Spinal cord (tissue), 9 donors: ENCODE measurements at regions not wholly inside any gene's neighbourhood (a gene's known extent, or its start where the extent isn't known, plus 50 kb on each side); places are given as distances from the start of the nearest gene placed in this dataset.

ENCODE experiments used
- DNase-seq, 6 donors: peaks; one replicate each; pipeline versions ENCODE4 v3.0.0 to v3.0.0-alpha.2; 2013 to 2015; ENCODE audit warnings: low spot score in 6 of 6, low read depth in 4 of 6
- H3K27ac ChIP-seq: one replicate; pipeline ENCODE4 v1.5.1; 2013; ENCODE audit warnings: low read depth, low read length, control low read depth
- H3K27me3 ChIP-seq: one replicate; pipeline ENCODE4 v1.6.1; 2013; ENCODE audit warnings: low read length; ENCODE audit not compliant: control insufficient read depth, insufficient read depth
- H3K36me3 ChIP-seq: one replicate; pipeline ENCODE4 v1.6.1; 2013; ENCODE audit warnings: low read length; ENCODE audit not compliant: control insufficient read depth, insufficient read depth
- H3K4me1 ChIP-seq: one replicate; pipeline ENCODE4 v1.6.1; 2013; ENCODE audit warnings: low read length; ENCODE audit not compliant: control insufficient read depth, insufficient read depth
- H3K4me3 ChIP-seq: one replicate; pipeline ENCODE4 v1.5.1; 2013; ENCODE audit warnings: low read depth, low read length, control low read depth
- H3K9me3 ChIP-seq: one replicate; pipeline ENCODE4 v1.6.1; 2013; ENCODE audit warnings: low read length; ENCODE audit not compliant: control insufficient read depth, insufficient read depth
- WGBS: methylation state at CpG from one replicate; pipeline ENCODE4 v1.1.5; 2013; ENCODE audit warnings: missing lambda C conversion rate; ENCODE audit not compliant: insufficient coverage; 5-methylcytosine and 5-hydroxymethylcytosine counted together
- donor health status: healthy.

GRCh38 chr4:148704291-148704690 is 262.1 kb upstream of the NR3C2 start:
- Histone ChIP-seq H3K4me3 (no peak overlapping the region), H3K4me1 (no peaks in the 10 kb centered on the region), H3K27ac (no peak overlapping the region), H3K27me3 (no peaks in the 10 kb centered on the region), H3K9me3 (peaks cover 2% of the 10 kb centered on the region), H3K36me3 (no peaks in the 10 kb centered on the region)
- DNase-seq, result no peak
- 100% methylated on average over 1 of the region's 1 CpG for whole genome bisulfite sequencing

GRCh38 chr4:148694702-148695101 is 252.5 kb upstream of the NR3C2 start:
- no CpG with 5 or more reads among the region's 5 CpGs for WGBS
- no peak for DNase-seq
- no peak overlapping the region for H3K4me3 ChIP-seq
- no peaks in the 10 kb centered on the region for H3K4me1 ChIP-seq
- no peaks in the 10 kb centered on the region for H3K36me3 ChIP-seq
- H3K27me3 ChIP-seq, result no peaks in the 10 kb centered on the region
- no peaks in the 10 kb centered on the region for H3K9me3 ChIP-seq
- no peak overlapping the region for H3K27ac ChIP-seq

GRCh38 chr4:148693913-148694649 is 251.9 kb upstream of the NR3C2 start:
- no peaks in the 10 kb centered on the region for H3K36me3 ChIP-seq
- H3K27ac ChIP-seq, result no peak overlapping the region
- H3K4me1 ChIP-seq, result no peaks in the 10 kb centered on the region
- DNase-seq, result no peak
- no CpG with 5 or more reads among the region's 2 CpGs for WGBS
- no peak overlapping the region for H3K4me3 ChIP-seq
- H3K9me3 ChIP-seq, result no peaks in the 10 kb centered on the region
- no peaks in the 10 kb centered on the region for H3K27me3 ChIP-seq

GRCh38 chr4:148692242-148692641 is 250.0 kb upstream of the NR3C2 start:
- whole genome bisulfite sequencing, result 76% methylated on average over 3 of the region's 7 CpGs
- no peak overlapping the region for H3K27ac ChIP-seq

GRCh38 chr4:148686449-148686848 is 244.2 kb upstream of the NR3C2 start:
- no peak overlapping the region for H3K4me3 ChIP-seq
- no peak for DNase-seq
- no CpG with 5 or more reads among the region's 3 CpGs for WGBS
- no peaks in the 10 kb centered on the region for H3K36me3 ChIP-seq
- H3K27me3 ChIP-seq, result no peaks in the 10 kb centered on the region
- H3K4me1 ChIP-seq, result no peaks in the 10 kb centered on the region
- H3K9me3 ChIP-seq, result no peaks in the 10 kb centered on the region
- H3K27ac ChIP-seq, result no peak overlapping the region

More at GRCh38 chr4:148692242-148692641, 250.0 kb upstream of the NR3C2 start:
- Histone ChIP-seq H3K4me3 (no peak overlapping the region), H3K9me3 (no peaks in the 10 kb centered on the region), H3K36me3 (no peaks in the 10 kb centered on the region), H3K4me1 (no peaks in the 10 kb centered on the region), H3K27me3 (no peaks in the 10 kb centered on the region)
- no peak for DNase-seq

GRCh38 chr4:148684638-148685037 is 242.4 kb upstream of the NR3C2 start:
- no peaks in the 10 kb centered on the region for H3K4me1 ChIP-seq
- WGBS, result no CpG with 5 or more reads among the region's 1 CpG
- no peaks in the 10 kb centered on the region for H3K9me3 ChIP-seq
- no peaks in the 10 kb centered on the region for H3K36me3 ChIP-seq
- no peak for DNase-seq
- H3K4me3 ChIP-seq, result no peak overlapping the region
- H3K27me3 ChIP-seq, result no peaks in the 10 kb centered on the region
- H3K27ac ChIP-seq, result no peak overlapping the region

GRCh38 chr4:148680884-148681283 is 238.7 kb upstream of the NR3C2 start:
- no peak for DNase-seq
- no peaks in the 10 kb centered on the region for H3K36me3 ChIP-seq

GRCh38 chr4:148676344-148676743 is 234.1 kb upstream of the NR3C2 start:
- Histone ChIP-seq H3K36me3 (no peaks in the 10 kb centered on the region), H3K27ac (no peak overlapping the region), H3K4me3 (no peak overlapping the region), H3K27me3 (no peaks in the 10 kb centered on the region), H3K9me3 (no peaks in the 10 kb centered on the region), H3K4me1 (no peaks in the 10 kb centered on the region)
- DNase-seq, result no peak

More at GRCh38 chr4:148680884-148681283, 238.7 kb upstream of the NR3C2 start:
- Histone ChIP-seq H3K4me1 (no peaks in the 10 kb centered on the region), H3K27me3 (no peaks in the 10 kb centered on the region), H3K27ac (no peak overlapping the region), H3K9me3 (no peaks in the 10 kb centered on the region), H3K4me3 (no peak overlapping the region)
- WGBS, result no CpG with 5 or more reads among the region's 2 CpGs

- Histone ChIP-seq H3K27ac (no peak overlapping the region), H3K36me3 (no peaks in the 10 kb centered on the region)
Observed at GRCh38 chr4:148674876-148675275, 232.7 kb upstream of the NR3C2 start.

GRCh38 chr4:148664636-148665035 is 222.4 kb upstream of the NR3C2 start:
- Histone ChIP-seq H3K4me3 (no peak overlapping the region), H3K36me3 (no peaks in the 10 kb centered on the region), H3K4me1 (no peaks in the 10 kb centered on the region), H3K27ac (no peak overlapping the region), H3K27me3 (no peaks in the 10 kb centered on the region), H3K9me3 (no peaks in the 10 kb centered on the region)
- no peak for DNase-seq
- 100% methylated on average over 2 of the region's 5 CpGs for WGBS

More at GRCh38 chr4:148674876-148675275, 232.7 kb upstream of the NR3C2 start:
- no CpG with 5 or more reads among the region's 3 CpGs for WGBS
- no peaks in the 10 kb centered on the region for H3K27me3 ChIP-seq
- no peaks in the 10 kb centered on the region for H3K4me1 ChIP-seq
- no peaks in the 10 kb centered on the region for H3K9me3 ChIP-seq
- DNase-seq, result no peak
- no peak overlapping the region for H3K4me3 ChIP-seq
